Urinary bladder (tissue), 4 donors: ENCODE measurements at regions not wholly inside any gene's neighbourhood (a gene's known extent, or its start where the extent isn't known, plus 50 kb on each side); places are given as distances from the start of the nearest gene placed in this dataset. TPM values are rescaled to one million over a fixed set of nuclear protein-coding genes. Genes with fewer than 3 reads are reported as not detected.

Experiments
- DNase-seq: peaks from one replicate; pipeline ENCODE4 v3.0.0-alpha.2; 2015; ENCODE audit errors: extremely low spot score
- H3K27ac ChIP-seq: one replicate; pipeline ENCODE4 v1.5.1; 2013; ENCODE audit warnings: low read depth, mild to moderate bottlenecking, moderate library complexity
- H3K36me3 ChIP-seq: one replicate; pipeline ENCODE4 v1.6.1; 2013; ENCODE audit warnings: mild to moderate bottlenecking, moderate library complexity; ENCODE audit not compliant: insufficient read depth
- H3K4me1 ChIP-seq: one replicate; pipeline ENCODE4 v1.6.1; 2013; ENCODE audit warnings: mild to moderate bottlenecking, moderate library complexity; ENCODE audit not compliant: insufficient read depth
- H3K4me3 ChIP-seq: one replicate; pipeline ENCODE4 v1.5.1; 2013; ENCODE audit warnings: low read depth, low read length
- WGBS: extraction: QIAGEN DNeasy Blood & Tissue Kit; methylation state at CpG from one replicate; pipeline ENCODE4 v1.1.7; 2013; 5-methylcytosine and 5-hydroxymethylcytosine counted together
- small RNA-seq: library from RNA; depleted of rRNA; stranded (forward); fragments of <200 nt; gene quantifications from one replicate; pipeline ENCODE3, GENCODE V24; 2014
- donor health status: healthy with polysubstance abuse.
- donor health status: healthy.

GRCh38 chr16:72241008-72241407 is 69.1 kb upstream of the PMFBP1 start:
- no peak for DNase-seq
- Histone ChIP-seq H3K36me3 (no peaks in the 10 kb centered on the region), H3K4me1 (no peaks in the 10 kb centered on the region), H3K27ac (no peak overlapping the region), H3K4me3 (no peak overlapping the region)
- WGBS: 9% methylated on average over 1 of the region's 1 CpG

DNA sequence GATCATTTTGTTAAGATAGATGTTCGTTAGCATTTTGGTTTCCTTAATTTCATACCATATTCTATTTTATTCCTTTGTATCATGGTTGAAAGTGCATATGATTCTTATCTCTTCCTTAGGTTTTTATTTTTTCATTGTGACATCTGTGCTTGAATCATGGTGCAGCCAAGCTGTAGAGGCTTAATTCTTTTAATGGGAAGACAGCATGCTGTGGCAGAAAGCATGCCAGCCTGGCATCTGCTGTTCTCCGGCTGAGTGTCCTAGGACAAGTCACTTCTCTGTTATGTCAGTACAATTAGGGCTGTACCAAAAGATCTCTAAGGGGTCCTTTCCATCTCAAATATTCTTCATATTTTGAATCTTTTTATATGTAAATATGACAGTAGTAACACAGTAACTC is 68.5 kb upstream of the PMFBP1 start:
- no peak for DNase-seq
- no peak overlapping the region for H3K27ac ChIP-seq
- 85% methylated on average over 2 of the region's 2 CpGs for WGBS
- H3K4me3 ChIP-seq: no peak overlapping the region
- no peaks in the 10 kb centered on the region for H3K36me3 ChIP-seq
- no peaks in the 10 kb centered on the region for H3K4me1 ChIP-seq

GRCh38 chr16:72236866-72237265 is 64.9 kb upstream of the PMFBP1 start:
- no peak overlapping the region for H3K4me3 ChIP-seq
- no peak for DNase-seq
- no peaks in the 10 kb centered on the region for H3K4me1 ChIP-seq
- H3K27ac ChIP-seq: no peak overlapping the region
- WGBS: 76% methylated on average over 2 of the region's 2 CpGs
- H3K36me3 ChIP-seq: no peaks in the 10 kb centered on the region

- WGBS: 82% methylated on average over 5 of the region's 5 CpGs
- no peak for DNase-seq
- no peaks in the 10 kb centered on the region for H3K36me3 ChIP-seq
- H3K4me3 ChIP-seq: no peak overlapping the region
- no peaks in the 10 kb centered on the region for H3K4me1 ChIP-seq
- H3K27ac ChIP-seq: no peak overlapping the region
These were observed 62.4 kb upstream of the PMFBP1 start for GRCh38 chr16:72234387-72234786.

- H3K36me3 ChIP-seq: no peaks in the 10 kb centered on the region
- no peak overlapping the region for H3K4me3 ChIP-seq
- 78% methylated on average over 8 of the region's 8 CpGs for WGBS
- no peak for DNase-seq
- no peaks in the 10 kb centered on the region for H3K4me1 ChIP-seq
- H3K27ac ChIP-seq: no peak overlapping the region
These were observed 56.1 kb upstream of the PMFBP1 start for GRCh38 chr16:72228014-72228413.

GRCh38 chr16:72226136-72226535 is 54.2 kb upstream of the PMFBP1 start:
- no peak overlapping the region for H3K27ac ChIP-seq
- DNase-seq: no peak
- WGBS: 81% methylated on average over 3 of the region's 3 CpGs

GRCh38 chr16:72224260-72224768 is 52.4 kb upstream of the PMFBP1 start:
- no peaks in the 10 kb centered on the region for H3K36me3 ChIP-seq
- no peak for DNase-seq
- WGBS: 82% methylated on average over 6 of the region's 6 CpGs
- no peak overlapping the region for H3K27ac ChIP-seq
- H3K4me1 ChIP-seq: no peaks in the 10 kb centered on the region
- H3K4me3 ChIP-seq: no peak overlapping the region

More at GRCh38 chr16:72226136-72226535, 54.2 kb upstream of the PMFBP1 start:
- H3K4me3 ChIP-seq: no peak overlapping the region
- H3K36me3 ChIP-seq: no peaks in the 10 kb centered on the region
- H3K4me1 ChIP-seq: no peaks in the 10 kb centered on the region

GRCh38 chr16:72222503-72222902 is 50.5 kb upstream of the PMFBP1 start:
- WGBS: 83% methylated on average over 2 of the region's 2 CpGs
- no peak for DNase-seq
- H3K27ac ChIP-seq: no peak overlapping the region
- H3K4me1 ChIP-seq: no peaks in the 10 kb centered on the region
- H3K4me3 ChIP-seq: no peak overlapping the region
- no peaks in the 10 kb centered on the region for H3K36me3 ChIP-seq

Small RNA genes in the stretch of these regions (small RNA-seq; reads per million reads assigned to genes)
- not detected for gene RF00026
- not detected for gene RNU7-90P
